ENCODE measurements at regions not wholly inside any gene's neighbourhood (a gene's known extent, or its start where the extent isn't known, plus 50 kb on each side); places are given as distances from the start of the nearest gene placed in this dataset.

- H3K27me3 Mint-ChIP-seq (ENCODE audit: low read depth, unreplicated experiment): no peaks in the 10 kb centered on the region
- H3K4me3 Mint-ChIP-seq (ENCODE audit: unreplicated experiment): no peak overlapping the region
Measured at GRCh38 chr5:128826275-128826674, 139.0 kb upstream of the SLC27A6 start.

GRCh38 chr5:128836571-128836970 lies 128.7 kb upstream of the SLC27A6 start:
- no peak overlapping the region for H3K27ac Mint-ChIP-seq (ENCODE audit: unreplicated experiment)
- Histone ChIP-seq H3K27ac (ENCODE audit: low read depth, low read length) (no peak overlapping the region), H3K4me1 (ENCODE audit: insufficient read depth, low read length) (no peaks in the 10 kb centered on the region), H3K27me3 (ENCODE audit: insufficient read depth, low read length) (no peaks in the 10 kb centered on the region), H3K36me3 (ENCODE audit: insufficient read depth, low read length) (no peaks in the 10 kb centered on the region), H3K9me3 (ENCODE audit: insufficient read depth, low read depth, low read length) (no peaks in the 10 kb centered on the region), H3K4me3 (ENCODE audit: insufficient read depth, low read depth, low read length) (no peak overlapping the region), H3K79me2 (ENCODE audit: insufficient read depth, low read length) (no peaks in the 10 kb centered on the region), H3K4me2 (ENCODE audit: low read length) (no peak overlapping the region), H2AFZ (ENCODE audit: low read depth, low read length) (no peak overlapping the region), H4K20me1 (ENCODE audit: insufficient read depth, low read length) (no peaks in the 10 kb centered on the region), H3K9ac (ENCODE audit: low read length) (no peak overlapping the region)
- H3K27me3 Mint-ChIP-seq (ENCODE audit: low read depth, unreplicated experiment): no peaks in the 10 kb centered on the region
- H3K4me1 Mint-ChIP-seq (ENCODE audit: low read depth, unreplicated experiment): no peaks in the 10 kb centered on the region
- H3K36me3 Mint-ChIP-seq (ENCODE audit: low read depth, unreplicated experiment): no peaks in the 10 kb centered on the region
- H3K4me3 Mint-ChIP-seq (ENCODE audit: unreplicated experiment): no peak overlapping the region
- no peak for FAIRE-seq
- no peak for DNase-seq (ENCODE audit: low read depth)
- TF ChIP-seq, protein P1, sequence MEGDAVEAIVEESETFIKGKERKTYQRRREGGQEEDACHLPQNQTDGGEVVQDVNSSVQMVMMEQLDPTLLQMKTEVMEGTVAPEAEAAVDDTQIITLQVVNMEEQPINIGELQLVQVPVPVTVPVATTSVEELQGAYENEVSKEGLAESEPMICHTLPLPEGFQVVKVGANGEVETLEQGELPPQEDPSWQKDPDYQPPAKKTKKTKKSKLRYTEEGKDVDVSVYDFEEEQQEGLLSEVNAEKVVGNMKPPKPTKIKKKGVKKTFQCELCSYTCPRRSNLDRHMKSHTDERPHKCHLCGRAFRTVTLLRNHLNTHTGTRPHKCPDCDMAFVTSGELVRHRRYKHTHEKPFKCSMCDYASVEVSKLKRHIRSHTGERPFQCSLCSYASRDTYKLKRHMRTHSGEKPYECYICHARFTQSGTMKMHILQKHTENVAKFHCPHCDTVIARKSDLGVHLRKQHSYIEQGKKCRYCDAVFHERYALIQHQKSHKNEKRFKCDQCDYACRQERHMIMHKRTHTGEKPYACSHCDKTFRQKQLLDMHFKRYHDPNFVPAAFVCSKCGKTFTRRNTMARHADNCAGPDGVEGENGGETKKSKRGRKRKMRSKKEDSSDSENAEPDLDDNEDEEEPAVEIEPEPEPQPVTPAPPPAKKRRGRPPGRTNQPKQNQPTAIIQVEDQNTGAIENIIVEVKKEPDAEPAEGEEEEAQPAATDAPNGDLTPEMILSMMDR (IDR thresholded peaks at IDR 0.05; ENCODE audit: insufficient read depth, low read depth, low read length): no peak
- TF ChIP-seq EZH2 (IDR thresholded peaks at IDR 0.05; ENCODE audit: insufficient read depth, low read length): no peak
- H3K9me3 Mint-ChIP-seq (ENCODE audit: unreplicated experiment): peaks cover 2% of the 10 kb centered on the region

More at GRCh38 chr5:128826275-128826674, 139.0 kb upstream of the SLC27A6 start:
- no peaks in the 10 kb centered on the region for H3K9me3 Mint-ChIP-seq (ENCODE audit: unreplicated experiment)
- no peak overlapping the region for H3K27ac ChIP-seq (ENCODE audit: low read depth, low read length)
- no peak overlapping the region for H3K9ac ChIP-seq (ENCODE audit: low read length)
- no peaks in the 10 kb centered on the region for H3K9me3 ChIP-seq (ENCODE audit: insufficient read depth, low read depth, low read length)
- DNase-seq (ENCODE audit: low read depth): no peak
- no peaks in the 10 kb centered on the region for H3K4me1 ChIP-seq (ENCODE audit: insufficient read depth, low read length)
- H3K36me3 ChIP-seq (ENCODE audit: insufficient read depth, low read length): no peaks in the 10 kb centered on the region
- H3K79me2 ChIP-seq (ENCODE audit: insufficient read depth, low read length): no peaks in the 10 kb centered on the region
- H3K27ac Mint-ChIP-seq (ENCODE audit: unreplicated experiment): no peak overlapping the region
- TF ChIP-seq, protein P1 (IDR thresholded peaks at IDR 0.05; ENCODE audit: insufficient read depth, low read depth, low read length): no peak
- no peak for TF ChIP-seq EZH2 (IDR thresholded peaks at IDR 0.05; ENCODE audit: insufficient read depth, low read length)
- no peak for FAIRE-seq
- no peaks in the 10 kb centered on the region for H4K20me1 ChIP-seq (ENCODE audit: insufficient read depth, low read length)
- H3K4me3 ChIP-seq (ENCODE audit: insufficient read depth, low read depth, low read length): no peak overlapping the region
- H3K4me2 ChIP-seq (ENCODE audit: low read length): no peak overlapping the region
- H3K27me3 ChIP-seq (ENCODE audit: insufficient read depth, low read length): no peaks in the 10 kb centered on the region
- H2AFZ ChIP-seq (ENCODE audit: low read depth, low read length): no peak overlapping the region
- H3K36me3 Mint-ChIP-seq (ENCODE audit: low read depth, unreplicated experiment): no peaks in the 10 kb centered on the region
- no peaks in the 10 kb centered on the region for H3K4me1 Mint-ChIP-seq (ENCODE audit: low read depth, unreplicated experiment)

DNA sequence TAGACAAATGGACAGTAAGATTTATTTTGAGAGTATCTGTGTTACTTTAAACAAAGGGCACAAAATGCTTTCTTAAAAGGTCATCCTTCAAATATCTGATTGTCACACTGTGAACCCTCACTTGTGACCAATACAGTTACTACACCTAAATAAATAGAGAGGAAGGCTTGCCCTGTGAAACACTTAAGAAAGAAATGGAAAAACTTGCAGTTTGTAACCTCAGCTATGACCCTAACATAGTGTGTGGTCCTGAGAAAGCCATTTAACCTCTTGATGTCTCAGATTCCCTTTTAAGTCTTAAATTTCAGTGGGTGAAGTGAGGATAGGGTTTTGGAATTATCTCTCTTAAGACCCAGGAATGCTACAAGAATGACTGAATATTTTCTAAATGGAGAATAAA lies 126.7 kb upstream of the SLC27A6 start:
- H2AFZ ChIP-seq (ENCODE audit: low read depth, low read length): no peak overlapping the region
- no peak overlapping the region for H3K9ac ChIP-seq (ENCODE audit: low read length)
- H3K27ac Mint-ChIP-seq (ENCODE audit: unreplicated experiment): no peak overlapping the region
- no peak overlapping the region for H3K27ac ChIP-seq (ENCODE audit: low read depth, low read length)
- H3K4me3 ChIP-seq (ENCODE audit: insufficient read depth, low read depth, low read length): no peak overlapping the region
- no peak for DNase-seq (ENCODE audit: low read depth)
- no peak overlapping the region for H3K4me3 Mint-ChIP-seq (ENCODE audit: unreplicated experiment)
- no peaks in the 10 kb centered on the region for H3K4me1 ChIP-seq (ENCODE audit: insufficient read depth, low read length)
- H3K4me1 Mint-ChIP-seq (ENCODE audit: low read depth, unreplicated experiment): no peaks in the 10 kb centered on the region
- no peak for FAIRE-seq
- H3K4me2 ChIP-seq (ENCODE audit: low read length): no peak overlapping the region
- H3K9me3 ChIP-seq (ENCODE audit: insufficient read depth, low read depth, low read length): no peaks in the 10 kb centered on the region
- H3K9me3 Mint-ChIP-seq (ENCODE audit: unreplicated experiment): no peaks in the 10 kb centered on the region
- H3K36me3 Mint-ChIP-seq (ENCODE audit: low read depth, unreplicated experiment): no peaks in the 10 kb centered on the region
- no peaks in the 10 kb centered on the region for H4K20me1 ChIP-seq (ENCODE audit: insufficient read depth, low read length)
- no peaks in the 10 kb centered on the region for H3K36me3 ChIP-seq (ENCODE audit: insufficient read depth, low read length)
- H3K27me3 Mint-ChIP-seq (ENCODE audit: low read depth, unreplicated experiment): no peaks in the 10 kb centered on the region
- H3K27me3 ChIP-seq (ENCODE audit: insufficient read depth, low read length): no peaks in the 10 kb centered on the region
- H3K79me2 ChIP-seq (ENCODE audit: insufficient read depth, low read length): no peaks in the 10 kb centered on the region
- TF ChIP-seq, protein P1 (IDR thresholded peaks at IDR 0.05; ENCODE audit: insufficient read depth, low read depth, low read length): no peak
- TF ChIP-seq EZH2 (IDR thresholded peaks at IDR 0.05; ENCODE audit: insufficient read depth, low read length): no peak
